ENCODE measurements at regions not wholly inside any gene's neighbourhood (a gene's known extent, or its start where the extent isn't known, plus 50 kb on each side); places are given as distances from the start of the nearest gene placed in this dataset.

DNA sequence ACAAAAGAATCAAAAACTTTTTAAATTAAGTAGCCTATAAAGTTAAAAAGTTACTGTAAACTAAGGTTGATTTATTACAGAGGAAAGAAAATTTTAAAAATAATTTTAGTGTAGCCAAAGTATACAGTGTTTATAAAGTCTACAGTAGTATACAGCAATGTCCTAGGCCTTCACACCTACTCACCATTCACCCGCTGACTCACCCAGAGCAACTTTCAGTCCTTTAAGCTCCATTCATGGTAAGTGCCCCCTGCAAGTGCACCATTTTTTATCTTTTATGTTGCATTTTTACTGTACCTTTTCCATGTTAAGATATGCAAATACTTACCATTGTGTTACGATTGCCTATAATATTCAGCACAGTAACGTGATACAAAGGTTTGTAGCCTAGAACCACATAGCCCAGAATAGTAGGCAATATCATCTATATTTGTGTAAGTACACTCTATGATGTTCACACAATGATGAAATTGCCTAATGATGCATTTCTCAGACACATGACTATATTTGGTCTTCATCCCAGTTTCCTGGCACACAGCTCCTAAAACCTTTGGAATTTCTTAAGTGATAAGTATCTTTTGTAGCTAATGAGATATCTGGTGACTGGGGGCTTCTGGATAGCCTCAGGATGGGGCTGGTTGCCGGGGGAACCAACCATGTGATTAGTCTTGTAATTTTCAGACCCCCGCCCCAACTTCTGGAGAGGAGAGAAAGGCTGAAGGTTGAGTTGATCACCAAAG lies 111.0 kb downstream of the MRPL14 start:
- 48% methylated on average over 5 of the region's 5 CpGs for WGBS (ENCODE audit: insufficient coverage, insufficient replicate concordance, low lambda C conversion rate, missing lambda C conversion rate)
- no peak for FAIRE-seq
- no TSS peak for BruUV-seq (replicated peaks)
- no peaks in the 10 kb centered on the region for H4K20me1 ChIP-seq (ENCODE audit: control insufficient read depth, insufficient read depth)
- no peak for DNase-seq (ENCODE audit: low read depth, low spot score)
- H3K4me2 ChIP-seq (ENCODE audit: control insufficient read depth, insufficient read depth): no peak overlapping the region
- intact Hi-C loops (cut with micrococcal nuclease; ENCODE audit: unreplicated experiment): no loop called here
- H3K9me3 ChIP-seq (replicated peaks; ENCODE audit: control insufficient read depth, insufficient read depth, low read length): no peaks in the 10 kb centered on the region; the same call in 2 of the 3 replicates
- ChIA-PET SMC1A (ENCODE audit: uncharacterized antibody, unreplicated experiment) (interaction anchor here (1.0 to 1.2 kb wide), 4 partner anchors 9 to 62 kb away, joined by 3 to 4 read pairs (median 4); no protein-coding TSS in a partner anchor), RAD21 (ENCODE audit: unreplicated experiment) (interaction anchor here (0.6 to 1.2 kb wide), 4 partner anchors 9 to 1760 kb away, joined by 3 read pairs; partner anchors contain the start of gene VEGFA), POLR2A (interaction anchor here (1.2 kb wide), 1 partner anchor 8 kb away, joined by 3 read pairs; no protein-coding TSS in a partner anchor), CTCF (interaction anchor here (1.0 to 1.7 kb wide), 5 partner anchors 11 to 348 kb away, joined by 3 to 5 read pairs (median 4); no protein-coding TSS in a partner anchor)
- H3K9ac ChIP-seq (ENCODE audit: control insufficient read depth, insufficient read depth, low read length): no peak overlapping the region
- H3K27me3 ChIP-seq (replicated peaks in 1 of 2; ENCODE audit: control insufficient read depth in 2 of 2, insufficient read depth in 2 of 2, low read length in 1 of 2): no peaks in the 10 kb centered on the region
- H3K27ac ChIP-seq (ENCODE audit: control insufficient read depth, insufficient read depth): no peak overlapping the region
- no peak for ATAC-seq
- H2AFZ ChIP-seq (ENCODE audit: control insufficient read depth, low read depth, low read length): no peak overlapping the region
- H3K4me3 ChIP-seq: no peak overlapping the region
- TF ChIP-seq SREBF2 (IDR thresholded peaks at IDR 0.05; ENCODE audit: low read length) (no peak), RUNX3 (IDR thresholded peaks at IDR 0.05; ENCODE audit: low read length) (no peak), DPF2 (IDR thresholded peaks at IDR 0.05) (no peak), TCF7 (IDR thresholded peaks at IDR 0.05; ENCODE audit: borderline replicate concordance) (no peak), SRF (IDR thresholded peaks at IDR 0.05; ENCODE audit: low read depth in 2 of 2, low read length in 2 of 2) (no peak), YY1 (IDR thresholded peaks at IDR 0.05; ENCODE audit: low read depth, low read length) (no peak)
- no peaks in the 10 kb centered on the region for H3K4me1 ChIP-seq (ENCODE audit: control insufficient read depth, insufficient read depth, low read length)
- H3K79me2 ChIP-seq (ENCODE audit: control insufficient read depth, insufficient read depth, low read length): no peaks in the 10 kb centered on the region
- in situ Hi-C loops (cut with MboI): no loop called here
- H3K36me3 ChIP-seq (ENCODE audit: control insufficient read depth in 2 of 2, insufficient read depth in 2 of 2, low read length in 1 of 2): no peaks in the 10 kb centered on the region

GRCh38 chr6:44012078-44012493 lies 115.2 kb downstream of the MRPL14 start:
- Histone ChIP-seq H4K20me1 (ENCODE audit: control insufficient read depth, insufficient read depth) (no peaks in the 10 kb centered on the region), H2AFZ (ENCODE audit: control insufficient read depth, low read depth, low read length) (no peak overlapping the region), H3K9me3 (replicated peaks; ENCODE audit: control insufficient read depth, insufficient read depth, low read length) (no peaks in the 10 kb centered on the region; the same call in 2 of the 3 replicates), H3K4me2 (ENCODE audit: control insufficient read depth, insufficient read depth) (no peak overlapping the region), H3K4me1 (ENCODE audit: control insufficient read depth, insufficient read depth, low read length) (no peaks in the 10 kb centered on the region), H3K79me2 (ENCODE audit: control insufficient read depth, insufficient read depth, low read length) (no peaks in the 10 kb centered on the region), H3K27ac (ENCODE audit: control insufficient read depth, insufficient read depth) (no peak overlapping the region), H3K4me3 (no peak overlapping the region), H3K27me3 (replicated peaks in 1 of 2; ENCODE audit: control insufficient read depth in 2 of 2, insufficient read depth in 2 of 2, low read length in 1 of 2) (no peaks in the 10 kb centered on the region; a peak in 1 of 4 replicates), H3K9ac (ENCODE audit: control insufficient read depth, insufficient read depth, low read length) (no peak overlapping the region), H3K36me3 (ENCODE audit: control insufficient read depth in 2 of 2, insufficient read depth in 2 of 2, low read length in 1 of 2) (no peaks in the 10 kb centered on the region)
- intact Hi-C loops (cut with micrococcal nuclease; ENCODE audit: unreplicated experiment): loop anchor here (5.0 kb wide), 1 partner anchor 45 kb away; no protein-coding TSS in a partner anchor
- in situ Hi-C loops (cut with MboI): no loop called here
- FAIRE-seq (no peak), DNase-seq (ENCODE audit: low read depth, low spot score) (no peak), ATAC-seq (no peak)
- ChIA-PET RAD21 (ENCODE audit: unreplicated experiment) (no interaction called here), POLR2A (interaction anchor here (1.9 kb wide), 1 partner anchor 9 kb away, joined by 5 read pairs; no protein-coding TSS in a partner anchor), SMC1A (ENCODE audit: uncharacterized antibody, unreplicated experiment) (interaction anchor here (0.8 to 2.3 kb wide), 2 partner anchors 60 to 63 kb away, joined by 6 read pairs; no protein-coding TSS in a partner anchor), CTCF (no interaction called here)
- 10% methylated on average over 3 of the region's 3 CpGs for WGBS (ENCODE audit: insufficient coverage, insufficient replicate concordance, low lambda C conversion rate, missing lambda C conversion rate)
- BruUV-seq (replicated peaks): no TSS peak
- TF ChIP-seq, protein P1, sequence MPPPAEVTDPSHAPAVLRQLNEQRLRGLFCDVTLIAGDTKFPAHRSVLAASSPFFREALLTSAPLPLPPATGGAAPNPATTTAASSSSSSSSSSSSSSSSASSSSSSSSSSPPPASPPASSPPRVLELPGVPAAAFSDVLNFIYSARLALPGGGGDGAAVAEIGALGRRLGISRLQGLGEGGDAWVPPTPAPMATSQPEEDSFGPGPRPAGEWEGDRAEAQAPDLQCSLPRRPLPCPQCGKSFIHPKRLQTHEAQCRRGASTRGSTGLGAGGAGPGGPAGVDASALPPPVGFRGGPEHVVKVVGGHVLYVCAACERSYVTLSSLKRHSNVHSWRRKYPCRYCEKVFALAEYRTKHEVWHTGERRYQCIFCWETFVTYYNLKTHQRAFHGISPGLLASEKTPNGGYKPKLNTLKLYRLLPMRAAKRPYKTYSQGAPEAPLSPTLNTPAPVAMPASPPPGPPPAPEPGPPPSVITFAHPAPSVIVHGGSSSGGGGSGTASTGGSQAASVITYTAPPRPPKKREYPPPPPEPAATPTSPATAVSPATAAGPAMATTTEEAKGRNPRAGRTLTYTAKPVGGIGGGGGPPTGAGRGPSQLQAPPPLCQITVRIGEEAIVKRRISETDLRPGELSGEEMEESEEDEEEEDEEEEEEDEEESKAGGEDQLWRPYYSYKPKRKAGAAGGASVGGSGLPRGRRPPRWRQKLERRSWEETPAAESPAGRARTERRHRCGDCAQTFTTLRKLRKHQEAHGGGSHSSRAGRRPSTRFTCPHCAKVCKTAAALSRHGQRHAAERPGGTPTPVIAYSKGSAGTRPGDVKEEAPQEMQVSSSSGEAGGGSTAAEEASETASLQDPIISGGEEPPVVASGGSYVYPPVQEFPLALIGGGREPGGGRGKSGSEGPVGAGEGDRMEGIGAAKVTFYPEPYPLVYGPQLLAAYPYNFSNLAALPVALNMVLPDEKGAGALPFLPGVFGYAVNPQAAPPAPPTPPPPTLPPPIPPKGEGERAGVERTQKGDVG (CRISPR knock-in tag; IDR thresholded peaks at IDR 0.05): no peak
- TF ChIP-seq IRF3 (IDR thresholded peaks at IDR 0.05): no peak
- TF ChIP-seq ZBTB33 (IDR thresholded peaks at IDR 0.05): no peak
- TF ChIP-seq YY1 (IDR thresholded peaks at IDR 0.05; ENCODE audit: low read depth, low read length): no peak
- TF ChIP-seq IKZF2 (IDR thresholded peaks at IDR 0.05): no peak
- no peak for TF ChIP-seq BMI1 (IDR thresholded peaks at IDR 0.05; ENCODE audit: borderline replicate concordance)
